ENCODE measurements at regions not wholly inside any gene's neighbourhood (a gene's known extent, or its start where the extent isn't known, plus 50 kb on each side); places are given as distances from the start of the nearest gene placed in this dataset.

GRCh38 chr4:31094474-31094873, 374.3 kb downstream of the PCDH7 start:
- TF ChIP-seq, protein P1, sequence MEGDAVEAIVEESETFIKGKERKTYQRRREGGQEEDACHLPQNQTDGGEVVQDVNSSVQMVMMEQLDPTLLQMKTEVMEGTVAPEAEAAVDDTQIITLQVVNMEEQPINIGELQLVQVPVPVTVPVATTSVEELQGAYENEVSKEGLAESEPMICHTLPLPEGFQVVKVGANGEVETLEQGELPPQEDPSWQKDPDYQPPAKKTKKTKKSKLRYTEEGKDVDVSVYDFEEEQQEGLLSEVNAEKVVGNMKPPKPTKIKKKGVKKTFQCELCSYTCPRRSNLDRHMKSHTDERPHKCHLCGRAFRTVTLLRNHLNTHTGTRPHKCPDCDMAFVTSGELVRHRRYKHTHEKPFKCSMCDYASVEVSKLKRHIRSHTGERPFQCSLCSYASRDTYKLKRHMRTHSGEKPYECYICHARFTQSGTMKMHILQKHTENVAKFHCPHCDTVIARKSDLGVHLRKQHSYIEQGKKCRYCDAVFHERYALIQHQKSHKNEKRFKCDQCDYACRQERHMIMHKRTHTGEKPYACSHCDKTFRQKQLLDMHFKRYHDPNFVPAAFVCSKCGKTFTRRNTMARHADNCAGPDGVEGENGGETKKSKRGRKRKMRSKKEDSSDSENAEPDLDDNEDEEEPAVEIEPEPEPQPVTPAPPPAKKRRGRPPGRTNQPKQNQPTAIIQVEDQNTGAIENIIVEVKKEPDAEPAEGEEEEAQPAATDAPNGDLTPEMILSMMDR (IDR thresholded peaks at IDR 0.05): no peak
- no peak for TF ChIP-seq POLR2A (IDR thresholded peaks at IDR 0.05)
